ENCODE measurements at regions not wholly inside any gene's neighbourhood (a gene's known extent, or its start where the extent isn't known, plus 50 kb on each side); places are given as distances from the start of the nearest gene placed in this dataset.

DNA sequence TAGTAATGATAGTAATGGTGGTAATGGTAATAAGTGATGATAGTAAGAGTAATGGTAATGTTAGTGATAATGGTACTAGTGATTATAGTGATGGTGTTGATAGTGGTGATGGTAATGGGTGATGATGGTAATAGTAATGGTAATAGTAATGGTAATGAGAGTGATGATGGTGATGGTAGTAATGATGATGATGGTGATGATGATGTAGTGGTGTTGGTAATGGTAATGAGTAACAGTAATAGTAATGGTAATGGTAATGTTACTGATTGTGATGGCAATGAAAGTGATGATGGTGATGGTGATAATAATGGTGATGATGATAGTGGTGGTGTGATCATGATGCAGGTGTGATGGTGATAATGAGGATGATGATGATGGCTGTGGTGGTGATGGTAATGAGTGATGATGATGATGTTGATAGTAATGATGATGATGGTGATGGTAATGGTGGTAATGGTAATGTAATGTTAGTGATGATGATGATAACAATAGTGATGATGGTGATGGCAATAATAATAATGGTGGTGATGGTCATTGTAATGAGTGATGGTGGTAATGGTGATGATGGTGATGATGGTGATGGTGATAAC is 235.0 kb downstream of the MATN1 start:
- DNase-seq (ENCODE audit: low read depth, low spot score) (no peak), ATAC-seq (no peak), FAIRE-seq (peak; percentile 62)
- in situ Hi-C loops (cut with MboI) (no loop called here), intact Hi-C loops (cut with micrococcal nuclease; ENCODE audit: unreplicated experiment) (no loop called here)
- CTCF ChIA-PET = no interaction called here
- SMC1A ChIA-PET (ENCODE audit: uncharacterized antibody, unreplicated experiment) = no interaction called here
- Histone ChIP-seq H2AFZ (ENCODE audit: control insufficient read depth, low read depth, low read length) (no peak overlapping the region), H3K36me3 (ENCODE audit: control insufficient read depth in 2 of 2, insufficient read depth in 2 of 2, low read length in 1 of 2) (no peaks in the 10 kb centered on the region), H3K4me1 (ENCODE audit: control insufficient read depth, insufficient read depth, low read length) (no peaks in the 10 kb centered on the region), H3K79me2 (ENCODE audit: control insufficient read depth, insufficient read depth, low read length) (no peaks in the 10 kb centered on the region), H3K9ac (ENCODE audit: control insufficient read depth, insufficient read depth, low read length) (no peak overlapping the region), H4K20me1 (ENCODE audit: control insufficient read depth, insufficient read depth) (no peaks in the 10 kb centered on the region), H3K27me3 (replicated peaks in 1 of 2; ENCODE audit: control insufficient read depth in 2 of 2, insufficient read depth in 2 of 2, low read length in 1 of 2) (no peaks in the 10 kb centered on the region; a peak in 2 of 4 replicates), H3K4me2 (ENCODE audit: control insufficient read depth, insufficient read depth) (no peak overlapping the region), H3K4me3 (no peak overlapping the region), H3K27ac (ENCODE audit: control insufficient read depth, insufficient read depth) (no peak overlapping the region), H3K9me3 (replicated peaks; ENCODE audit: control insufficient read depth, insufficient read depth, low read length) (no peaks in the 10 kb centered on the region)
- no TSS peak for BruUV-seq (replicated peaks)
- RAD21 ChIA-PET (ENCODE audit: unreplicated experiment) = no interaction called here
- POLR2A ChIA-PET = no interaction called here
- TF ChIP-seq SMAD1 (IDR thresholded peaks at IDR 0.05; ENCODE audit: low read depth, partially characterized antibody) (no peak), RBBP5 (conservative IDR thresholded peaks at IDR 0.05) (no peak), ZNF24 (IDR thresholded peaks at IDR 0.05) (no peak), CBFB (IDR thresholded peaks at IDR 0.05; ENCODE audit: low read depth) (no peak), KLF5 (IDR thresholded peaks at IDR 0.05; ENCODE audit: partially characterized antibody) (no peak), RELA (IDR thresholded peaks at IDR 0.05; ENCODE audit: borderline replicate concordance, partially characterized antibody) (no peak)

DNA sequence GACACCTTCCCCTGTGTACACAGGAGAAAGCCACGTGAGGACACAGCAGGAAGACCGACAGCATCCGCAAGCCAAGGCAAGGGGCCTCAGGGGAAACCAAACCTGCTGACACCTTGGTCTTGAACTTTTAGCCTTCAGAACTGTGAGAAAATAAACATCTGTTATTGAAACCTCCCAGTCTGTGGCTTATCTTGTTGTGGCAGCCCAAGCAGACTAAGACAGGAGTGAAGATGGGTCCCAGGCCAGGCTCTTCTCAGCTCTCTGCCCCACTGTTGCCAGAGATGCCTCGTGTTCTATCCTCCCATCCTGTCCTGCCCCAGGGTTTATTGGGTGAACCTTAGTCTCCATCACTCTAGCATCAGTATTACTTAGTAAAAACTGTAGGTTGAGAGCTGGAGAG is 236.3 kb downstream of the MATN1 start:
- 50% methylated on average over 4 of the region's 4 CpGs for WGBS (ENCODE audit: insufficient coverage, insufficient replicate concordance, low lambda C conversion rate, missing lambda C conversion rate)
- SMC1A ChIA-PET (ENCODE audit: uncharacterized antibody, unreplicated experiment) = no interaction called here
- no peak overlapping the region for H3K4me3 ChIP-seq
- BruUV-seq (replicated peaks) = no TSS peak
- H3K9ac ChIP-seq (ENCODE audit: control insufficient read depth, insufficient read depth, low read length) = no peak overlapping the region
- RAD21 ChIA-PET (ENCODE audit: unreplicated experiment) = no interaction called here
- H3K27ac ChIP-seq (ENCODE audit: control insufficient read depth, insufficient read depth) = no peak overlapping the region
- H4K20me1 ChIP-seq (ENCODE audit: control insufficient read depth, insufficient read depth) = no peaks in the 10 kb centered on the region
- CTCF ChIA-PET = no interaction called here
- no peaks in the 10 kb centered on the region; the same call in 2 of the 3 replicates for H3K9me3 ChIP-seq (replicated peaks; ENCODE audit: control insufficient read depth, insufficient read depth, low read length)
- POLR2A ChIA-PET = no interaction called here
- intact Hi-C loops (cut with micrococcal nuclease; ENCODE audit: unreplicated experiment) = no loop called here
- no peak for FAIRE-seq
- H3K79me2 ChIP-seq (ENCODE audit: control insufficient read depth, insufficient read depth, low read length) = no peaks in the 10 kb centered on the region
- no peaks in the 10 kb centered on the region for H3K4me1 ChIP-seq (ENCODE audit: control insufficient read depth, insufficient read depth, low read length)
- no peak overlapping the region for H3K4me2 ChIP-seq (ENCODE audit: control insufficient read depth, insufficient read depth)
- H2AFZ ChIP-seq (ENCODE audit: control insufficient read depth, low read depth, low read length) = no peak overlapping the region
- in situ Hi-C loops (cut with MboI) = no loop called here
- no peaks in the 10 kb centered on the region for H3K36me3 ChIP-seq (ENCODE audit: control insufficient read depth in 2 of 2, insufficient read depth in 2 of 2, low read length in 1 of 2)
- no peak for DNase-seq (ENCODE audit: low read depth, low spot score)
- ATAC-seq = no peak
- no peaks in the 10 kb centered on the region; a peak in 2 of 4 replicates for H3K27me3 ChIP-seq (replicated peaks in 1 of 2; ENCODE audit: control insufficient read depth in 2 of 2, insufficient read depth in 2 of 2, low read length in 1 of 2)
- TF ChIP-seq SP1 (IDR thresholded peaks at IDR 0.05; ENCODE audit: low read depth, low read length) (no peak), WRNIP1 (IDR thresholded peaks at IDR 0.05; ENCODE audit: borderline replicate concordance, low read depth, low read length) (no peak), SPI1 (IDR thresholded peaks at IDR 0.05; ENCODE audit: borderline replicate concordance, insufficient read depth, low read depth, low read length) (no peak), RB1 (IDR thresholded peaks at IDR 0.05; ENCODE audit: borderline replicate concordance) (no peak), HDGF (IDR thresholded peaks at IDR 0.05) (no peak), USF2 (IDR thresholded peaks at IDR 0.05; ENCODE audit: borderline replicate concordance, low read depth, low read length) (no peak), CHD4 (IDR thresholded peaks at IDR 0.05) (no peak), ZNF207 (IDR thresholded peaks at IDR 0.05; ENCODE audit: borderline replicate concordance) (no peak), NFXL1 (IDR thresholded peaks at IDR 0.05; ENCODE audit: borderline replicate concordance) (no peak), LARP7 (IDR thresholded peaks at IDR 0.05) (no peak), BHLHE40 (IDR thresholded peaks at IDR 0.05; ENCODE audit: borderline replicate concordance in 1 of 2, low read depth in 2 of 2, low read length in 1 of 2) (no peak)
- TF ChIP-seq, protein P1, sequence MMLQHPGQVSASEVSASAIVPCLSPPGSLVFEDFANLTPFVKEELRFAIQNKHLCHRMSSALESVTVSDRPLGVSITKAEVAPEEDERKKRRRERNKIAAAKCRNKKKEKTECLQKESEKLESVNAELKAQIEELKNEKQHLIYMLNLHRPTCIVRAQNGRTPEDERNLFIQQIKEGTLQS (IDR thresholded peaks at IDR 0.05; ENCODE audit: borderline replicate concordance, extremely low read depth, low read depth, low read length) = no peak
